SJCRH30 (cell line): ENCODE measurements at regions not wholly inside any gene's neighbourhood (a gene's known extent, or its start where the extent isn't known, plus 50 kb on each side); places are given as distances from the start of the nearest gene placed in this dataset.

ENCODE experiments used
- DNase-seq, 2 experiments: peaks; one replicate each; pipeline ENCODE4 v3.0.0-alpha.2; 2015 to 2020
- H3K27ac ChIP-seq: fragments of 250-450 bp; sonication (Bioruptor Pico); 2 replicates; pipeline ENCODE4 v1.5.1; 2020; ENCODE audit warnings: mild to moderate bottlenecking, moderate library complexity
- H3K27me3 ChIP-seq: fragments of 250-450 bp; sonication (Bioruptor Pico); 2 replicates; pipeline ENCODE4 v1.5.1; 2020; ENCODE audit warnings: mild to moderate bottlenecking, moderate library complexity
- H3K36me3 ChIP-seq: fragments of 250-450 bp; sonication (Bioruptor Pico); 2 replicates; pipeline ENCODE4 v1.5.1; 2020; ENCODE audit warnings: mild to moderate bottlenecking, moderate library complexity
- H3K4me1 ChIP-seq: fragments of 250-450 bp; sonication (Bioruptor Pico); 2 replicates; pipeline ENCODE4 v1.5.1; 2020; ENCODE audit warnings: mild to moderate bottlenecking, moderate library complexity
- H3K4me3 ChIP-seq: fragments of 250-450 bp; sonication (Bioruptor Pico); 2 replicates; pipeline ENCODE4 v1.5.1; 2020; ENCODE audit warnings: mild to moderate bottlenecking, moderate library complexity
- H3K9me3 ChIP-seq: fragments of 250-450 bp; sonication (Bioruptor Pico); replicated peaks from 2 replicates; pipeline ENCODE4 v1.5.1; 2020; ENCODE audit warnings: mild to moderate bottlenecking, moderate library complexity

- Histone ChIP-seq H3K4me3 (no peak overlapping the region), H3K4me1 (no peaks in the 10 kb centered on the region), H3K27ac (no peak overlapping the region), H3K9me3 (no peaks in the 10 kb centered on the region), H3K36me3 (no peaks in the 10 kb centered on the region), H3K27me3 (no peaks in the 10 kb centered on the region)
- DNase-seq: no peak
Measured at GRCh38 chr11:133694701-133695100, 150.6 kb downstream of the SPATA19 start.

- H3K4me3 ChIP-seq: no peak overlapping the region
- no peak for DNase-seq
- no peaks in the 10 kb centered on the region for H3K9me3 ChIP-seq
- H3K27ac ChIP-seq: no peak overlapping the region
- no peaks in the 10 kb centered on the region for H3K36me3 ChIP-seq
- H3K4me1 ChIP-seq: no peaks in the 10 kb centered on the region
- H3K27me3 ChIP-seq: no peaks in the 10 kb centered on the region
Measured at GRCh38 chr11:133693110-133693509, 152.2 kb downstream of the SPATA19 start.

GRCh38 chr11:133692126-133692934, 153.0 kb downstream of the SPATA19 start:
- no peaks in the 10 kb centered on the region for H3K4me1 ChIP-seq

GRCh38 chr11:133687781-133688180, 155.5 kb upstream of the OPCML start:
- no peak overlapping the region for H3K27ac ChIP-seq
- H3K27me3 ChIP-seq: no peaks in the 10 kb centered on the region
- H3K4me3 ChIP-seq: no peak overlapping the region
- no peaks in the 10 kb centered on the region for H3K4me1 ChIP-seq
- no peaks in the 10 kb centered on the region for H3K9me3 ChIP-seq
- DNase-seq: no peak
- no peaks in the 10 kb centered on the region for H3K36me3 ChIP-seq

More at GRCh38 chr11:133692126-133692934, 153.0 kb downstream of the SPATA19 start:
- DNase-seq: no peak
- no peaks in the 10 kb centered on the region for H3K9me3 ChIP-seq
- no peaks in the 10 kb centered on the region for H3K27me3 ChIP-seq
- no peak overlapping the region for H3K27ac ChIP-seq
- H3K4me3 ChIP-seq: no peak overlapping the region
- H3K36me3 ChIP-seq: no peaks in the 10 kb centered on the region

GRCh38 chr11:133681901-133682300, 149.6 kb upstream of the OPCML start:
- Histone ChIP-seq H3K4me3 (no peak overlapping the region), H3K27ac (no peak overlapping the region), H3K9me3 (no peaks in the 10 kb centered on the region), H3K36me3 (no peaks in the 10 kb centered on the region), H3K27me3 (no peaks in the 10 kb centered on the region), H3K4me1 (no peaks in the 10 kb centered on the region)
- DNase-seq: peak in 1 of 2 experiments; percentile 17

- no peaks in the 10 kb centered on the region for H3K27me3 ChIP-seq
- no peak overlapping the region for H3K27ac ChIP-seq
- H3K4me3 ChIP-seq: no peak overlapping the region
- H3K4me1 ChIP-seq: no peaks in the 10 kb centered on the region
- no peaks in the 10 kb centered on the region for H3K36me3 ChIP-seq
- no peaks in the 10 kb centered on the region for H3K9me3 ChIP-seq
- DNase-seq: peak in 1 of 2 experiments; percentile 3
Measured at GRCh38 chr11:133679896-133680295, 147.6 kb upstream of the OPCML start.

GRCh38 chr11:133678191-133678590, 145.9 kb upstream of the OPCML start:
- H3K27ac ChIP-seq: no peak overlapping the region
- no peak overlapping the region for H3K4me3 ChIP-seq
- H3K36me3 ChIP-seq: no peaks in the 10 kb centered on the region
- no peaks in the 10 kb centered on the region for H3K9me3 ChIP-seq
- H3K4me1 ChIP-seq: no peaks in the 10 kb centered on the region
- no peak for DNase-seq
- no peaks in the 10 kb centered on the region for H3K27me3 ChIP-seq

GRCh38 chr11:133677387-133677786, 145.1 kb upstream of the OPCML start:
- no peaks in the 10 kb centered on the region for H3K36me3 ChIP-seq
- H3K27ac ChIP-seq: no peak overlapping the region
- no peak overlapping the region for H3K4me3 ChIP-seq
- H3K27me3 ChIP-seq: no peaks in the 10 kb centered on the region
- no peaks in the 10 kb centered on the region for H3K4me1 ChIP-seq
- DNase-seq: no peak
- no peaks in the 10 kb centered on the region for H3K9me3 ChIP-seq

GRCh38 chr11:133676265-133676664, 144.0 kb upstream of the OPCML start:
- DNase-seq: no peak
- no peak overlapping the region for H3K27ac ChIP-seq
- H3K4me3 ChIP-seq: no peak overlapping the region
- no peaks in the 10 kb centered on the region for H3K9me3 ChIP-seq
- no peaks in the 10 kb centered on the region for H3K4me1 ChIP-seq
- no peaks in the 10 kb centered on the region for H3K36me3 ChIP-seq
- H3K27me3 ChIP-seq: no peaks in the 10 kb centered on the region

GRCh38 chr11:133669371-133670053, 137.2 kb upstream of the OPCML start:
- H3K27me3 ChIP-seq: no peaks in the 10 kb centered on the region
- H3K4me1 ChIP-seq: no peaks in the 10 kb centered on the region
- no peak overlapping the region for H3K4me3 ChIP-seq
- no peak overlapping the region for H3K27ac ChIP-seq
- H3K36me3 ChIP-seq: no peaks in the 10 kb centered on the region
- no peaks in the 10 kb centered on the region for H3K9me3 ChIP-seq
- no peak for DNase-seq

GRCh38 chr11:133663135-133663985, 131.1 kb upstream of the OPCML start:
- H3K36me3 ChIP-seq: no peaks in the 10 kb centered on the region
- no peak for DNase-seq

GRCh38 chr11:133661846-133662245, 129.5 kb upstream of the OPCML start:
- no peaks in the 10 kb centered on the region for H3K27me3 ChIP-seq
- H3K9me3 ChIP-seq: no peaks in the 10 kb centered on the region
- no peak overlapping the region for H3K4me3 ChIP-seq
- H3K4me1 ChIP-seq: no peaks in the 10 kb centered on the region
- DNase-seq: no peak
- H3K27ac ChIP-seq: no peak overlapping the region
- H3K36me3 ChIP-seq: no peaks in the 10 kb centered on the region

More at GRCh38 chr11:133663135-133663985, 131.1 kb upstream of the OPCML start:
- Histone ChIP-seq H3K27me3 (no peaks in the 10 kb centered on the region), H3K4me1 (no peaks in the 10 kb centered on the region), H3K9me3 (no peaks in the 10 kb centered on the region), H3K4me3 (no peak overlapping the region), H3K27ac (no peak overlapping the region)

- DNase-seq: no peak
- Histone ChIP-seq H3K9me3 (no peaks in the 10 kb centered on the region), H3K27ac (no peak overlapping the region), H3K27me3 (no peaks in the 10 kb centered on the region), H3K36me3 (no peaks in the 10 kb centered on the region), H3K4me3 (no peak overlapping the region), H3K4me1 (no peaks in the 10 kb centered on the region)
Measured at GRCh38 chr11:133660202-133660568, 127.9 kb upstream of the OPCML start.

GRCh38 chr11:133659538-133660201, 127.4 kb upstream of the OPCML start:
- H3K36me3 ChIP-seq: no peaks in the 10 kb centered on the region
- no peaks in the 10 kb centered on the region for H3K27me3 ChIP-seq
- no peaks in the 10 kb centered on the region for H3K4me1 ChIP-seq
- no peak overlapping the region for H3K4me3 ChIP-seq
- H3K27ac ChIP-seq: no peak overlapping the region
- DNase-seq: no peak
- H3K9me3 ChIP-seq: no peaks in the 10 kb centered on the region
